ENCODE measurements at regions not wholly inside any gene's neighbourhood (a gene's known extent, or its start where the extent isn't known, plus 50 kb on each side); places are given as distances from the start of the nearest gene placed in this dataset.

GRCh38 chr6:104170401-104170800, 689.3 kb downstream of the HACE1 start:
- 91% methylated on average over 2 of the region's 2 CpGs; no CpG with 5 or more reads in 1 of the 2 experiments for WGBS, 2 experiments (ENCODE audit: extremely low coverage in 1 of 2, insufficient coverage in 1 of 2, insufficient read length in 1 of 2, insufficient replicate concordance in 2 of 2, low coverage in 1 of 2, low lambda C conversion rate in 2 of 2, missing lambda C conversion rate in 1 of 2)
- Histone ChIP-seq H2BK5ac (ENCODE audit: low read depth, low read length) (no peak overlapping the region), H2BK12ac (ENCODE audit: low read depth, low read length) (no peak overlapping the region), H3K9me3 (ENCODE audit: insufficient read depth in 2 of 2, low read depth in 1 of 2, low read length in 1 of 2) (0 out of 4 replicates have a peak, but pooled peaks cover 0 to 3% of the 10 kb centered on the region in 2 experiments), H3K14ac (ENCODE audit: insufficient read length) (no peak overlapping the region), H3K36me3 (ENCODE audit: control insufficient read depth in 2 of 4, insufficient read depth in 4 of 4, low read length in 3 of 4) (no peaks in the 10 kb centered on the region), H3K79me1 (ENCODE audit: low read depth, low read length) (no peaks in the 10 kb centered on the region), H3K18ac (ENCODE audit: extremely low read depth, low read length) (no peak overlapping the region), H3K4me3 (ENCODE audit: extremely low read depth in 1 of 4, insufficient read depth in 2 of 4, low read depth in 3 of 4, low read length in 4 of 4) (no peak overlapping the region), H4K5ac (ENCODE audit: insufficient read length, low read depth, low read length) (no peak overlapping the region), H3K27ac (ENCODE audit: low read depth, low read length) (no peak overlapping the region), H4K20me1 (replicated peaks in 1 of 2; ENCODE audit: control insufficient read depth in 1 of 2, insufficient read depth in 2 of 2, low read length in 2 of 2) (no peaks in the 10 kb centered on the region), H2AK5ac (ENCODE audit: low read depth, low read length) (no peak overlapping the region), H2BK20ac (ENCODE audit: low read length) (no peak overlapping the region), H3K23me2 (ENCODE audit: low read depth, low read length) (no peaks in the 10 kb centered on the region), H3K4me1 (replicated peaks in 1 of 4; ENCODE audit: control insufficient read depth in 3 of 4, insufficient read depth in 4 of 4, low read length in 3 of 4) (no peaks in the 10 kb centered on the region), H2BK120ac (replicated peaks; ENCODE audit: low read depth, low read length) (no peak overlapping the region), H2BK15ac (ENCODE audit: low read length) (no peak overlapping the region), H3K27me3 (replicated peaks in 1 of 4; ENCODE audit: control insufficient read depth in 3 of 4, extremely low read depth in 1 of 4, insufficient read depth in 3 of 4, low read length in 3 of 4) (no peaks in the 10 kb centered on the region), H4K91ac (replicated peaks; ENCODE audit: insufficient read length, low read length) (no peak overlapping the region), H3K4ac (replicated peaks; ENCODE audit: insufficient read length, low read depth, low read length) (no peak overlapping the region), H3K56ac (replicated peaks; ENCODE audit: insufficient read length, low read depth, low read length) (no peak overlapping the region), H2AFZ (ENCODE audit: low read length) (no peak overlapping the region), H3K79me2 (ENCODE audit: control insufficient read depth in 1 of 2, insufficient read depth in 2 of 2, low read length in 2 of 2) (no peaks in the 10 kb centered on the region), H3K4me2 (ENCODE audit: insufficient read depth in 1 of 2, low read depth in 2 of 2, low read length in 2 of 2) (no peak overlapping the region), H4K8ac (ENCODE audit: extremely low read depth, insufficient read depth, low read length) (no peak overlapping the region), H3K9ac (replicated peaks in 1 of 4; ENCODE audit: extremely low read depth in 1 of 4, low read depth in 3 of 4, low read length in 3 of 4) (no peak overlapping the region), H3K23ac (ENCODE audit: insufficient read length) (no peak overlapping the region)
- ChIA-PET POLR2A (ENCODE audit: partially characterized antibody) (no interaction called here), CTCF (ENCODE audit: partially characterized antibody) (no interaction called here)
- no peak for TF ChIP-seq SIN3A (conservative IDR thresholded peaks at IDR 0.05 in 1 of 2, IDR thresholded peaks at IDR 0.05 in 1 of 2; ENCODE audit: low read depth in 1 of 2, low read length in 2 of 2)
- no peak for TF ChIP-seq CTBP2 (IDR thresholded peaks at IDR 0.05; ENCODE audit: borderline replicate concordance, insufficient read depth, insufficient read length, low read length)
- no peak for FAIRE-seq
- DNase-seq (ENCODE audit: low read depth in 1 of 2, low spot score in 2 of 2): no peak

All from H1 (cell line).